Mesendoderm (in vitro differentiated cells): ENCODE measurements at regions not wholly inside any gene's neighbourhood (a gene's known extent, or its start where the extent isn't known, plus 50 kb on each side); places are given as distances from the start of the nearest gene placed in this dataset.

Experiments used
- DNase-seq: peaks from one replicate; pipeline ENCODE4 v3.0.0; 2013
- H2AK5ac ChIP-seq: 2 replicates; pipeline ENCODE4 v1.6.1; 2013; ENCODE audit warnings: low read length, inconsistent platforms
- H2BK120ac ChIP-seq: 2 replicates; pipeline ENCODE4 v1.6.1; 2013; ENCODE audit warnings: low read depth, mild to moderate bottlenecking, low read length, moderate library complexity, mixed read lengths
- H2BK15ac ChIP-seq: replicated peaks from 2 replicates; pipeline ENCODE4 v1.6.1; 2013; ENCODE audit warnings: low read depth, mild to moderate bottlenecking, moderate library complexity
- H2BK5ac ChIP-seq: 2 replicates; pipeline ENCODE4 v1.6.1; 2013; ENCODE audit warnings: low read length, inconsistent platforms
- H3K18ac ChIP-seq: 2 replicates; pipeline ENCODE4 v1.6.1; 2013; ENCODE audit warnings: mild to moderate bottlenecking, low read length, mixed read lengths
- H3K23ac ChIP-seq: one replicate; pipeline ENCODE4 v1.6.1; 2013; ENCODE audit warnings: low read length
- H3K27ac ChIP-seq: 2 replicates; pipeline ENCODE4 v1.5.1; 2013; ENCODE audit warnings: low read depth, mild to moderate bottlenecking, inconsistent platforms, low read length, moderate library complexity
- H3K27me3 ChIP-seq: 2 replicates; pipeline ENCODE4 v1.6.1; 2013; ENCODE audit warnings: low read length, control low read depth, mild to moderate bottlenecking, inconsistent platforms; ENCODE audit not compliant: insufficient read depth, poor library complexity
- H3K36me3 ChIP-seq: 2 replicates; pipeline ENCODE4 v1.6.1; 2013; ENCODE audit warnings: low read length, inconsistent platforms; ENCODE audit not compliant: control insufficient read depth, insufficient read depth
- H3K4ac ChIP-seq: one replicate; pipeline ENCODE4 v1.6.1; 2013; ENCODE audit warnings: low read depth, mild to moderate bottlenecking, low read length, moderate library complexity
- H3K4me1 ChIP-seq: 2 replicates; pipeline ENCODE4 v1.6.1; 2013; ENCODE audit warnings: low read depth, low read length, inconsistent platforms; ENCODE audit not compliant: control insufficient read depth
- H3K4me2 ChIP-seq: 2 replicates; pipeline ENCODE4 v1.6.1; 2013; ENCODE audit warnings: low read length
- H3K4me3 ChIP-seq: 2 replicates; pipeline ENCODE4 v1.5.1; 2013; ENCODE audit warnings: mild to moderate bottlenecking, low read length
- H3K56ac ChIP-seq: one replicate; pipeline ENCODE4 v1.6.1; 2013; ENCODE audit warnings: low read length
- H3K79me1 ChIP-seq: 2 replicates; pipeline ENCODE4 v1.6.1; 2013; ENCODE audit warnings: low read length, inconsistent platforms
- H3K79me2 ChIP-seq: 2 replicates; pipeline ENCODE4 v1.6.1; 2013; ENCODE audit warnings: mild to moderate bottlenecking, low read length; ENCODE audit not compliant: control insufficient read depth, insufficient read depth
- H3K9ac ChIP-seq: 2 replicates; pipeline ENCODE4 v1.6.1; 2013; ENCODE audit warnings: low read length, inconsistent platforms
- H4K5ac ChIP-seq: one replicate; pipeline ENCODE4 v1.6.1; 2013; ENCODE audit warnings: low read length
- H4K8ac ChIP-seq: one replicate; pipeline ENCODE4 v1.6.1; 2013; ENCODE audit warnings: low read depth, mild to moderate bottlenecking, control low read depth, low read length, moderate library complexity
- WGBS: extraction: QIAGEN DNeasy Blood & Tissue Kit; methylation state at CpG from one replicate; pipeline ENCODE4 v1.1.7; 2013; ENCODE audit warnings: low lambda C conversion rate, missing lambda C conversion rate; ENCODE audit not compliant: insufficient coverage; ENCODE audit errors: extremely low coverage; 5-methylcytosine and 5-hydroxymethylcytosine counted together

DNA sequence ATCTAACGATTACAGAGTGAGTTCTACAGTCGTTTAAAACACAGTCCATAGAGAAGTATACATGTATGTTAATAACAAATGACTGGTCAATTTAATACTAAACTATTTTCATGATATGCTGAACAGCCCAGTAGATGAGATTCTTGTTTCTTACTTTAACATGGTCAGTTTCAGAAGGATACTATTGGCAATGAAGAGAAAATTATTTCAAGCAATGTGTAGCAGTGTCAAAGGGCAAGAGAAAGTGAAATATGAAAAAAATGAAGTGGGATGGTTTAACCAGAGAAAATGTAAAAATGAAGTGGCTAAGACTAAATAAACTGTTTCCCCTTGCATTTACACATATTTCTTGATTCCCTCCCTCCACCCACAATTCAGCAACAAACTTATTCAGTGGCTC lies 192.1 kb upstream of the TTC14 start:
- no peak overlapping the region for H3K27ac ChIP-seq
- no peaks in the 10 kb centered on the region for H3K36me3 ChIP-seq
- H3K27me3 ChIP-seq: no peaks in the 10 kb centered on the region
- H2AK5ac ChIP-seq: no peak overlapping the region
- no peak overlapping the region for H3K4ac ChIP-seq
- no peak overlapping the region for H3K18ac ChIP-seq
- no peaks in the 10 kb centered on the region for H3K79me1 ChIP-seq
- no peaks in the 10 kb centered on the region for H3K79me2 ChIP-seq
- H2BK120ac ChIP-seq: no peak overlapping the region
- H3K9ac ChIP-seq: no peak overlapping the region
- no peak overlapping the region for H3K56ac ChIP-seq
- no peak for DNase-seq
- no peak overlapping the region for H4K5ac ChIP-seq
- H3K23ac ChIP-seq: no peak overlapping the region
- no peak overlapping the region for H2BK15ac ChIP-seq
- no peak overlapping the region for H2BK5ac ChIP-seq
- H4K8ac ChIP-seq: no peak overlapping the region
- H3K4me3 ChIP-seq: no peak overlapping the region
- no peak overlapping the region for H3K4me2 ChIP-seq
- no CpG with 5 or more reads among the region's 2 CpGs for WGBS
- H3K4me1 ChIP-seq: no peaks in the 10 kb centered on the region

GRCh38 chr3:180414157-180414556 lies 187.8 kb upstream of the TTC14 start:
- Histone ChIP-seq H4K8ac (no peak overlapping the region), H2BK15ac (no peak overlapping the region), H3K4me3 (no peak overlapping the region), H2AK5ac (no peak overlapping the region), H3K4me2 (no peak overlapping the region), H3K23ac (no peak overlapping the region), H3K18ac (no peak overlapping the region), H3K4me1 (no peaks in the 10 kb centered on the region), H3K79me1 (no peaks in the 10 kb centered on the region), H3K36me3 (no peaks in the 10 kb centered on the region), H3K27me3 (no peaks in the 10 kb centered on the region), H3K9ac (no peak overlapping the region), H3K4ac (no peak overlapping the region), H3K27ac (no peak overlapping the region), H3K79me2 (no peaks in the 10 kb centered on the region), H2BK5ac (no peak overlapping the region), H2BK120ac (no peak overlapping the region), H4K5ac (no peak overlapping the region), H3K56ac (no peak overlapping the region)
- no peak for DNase-seq

GRCh38 chr3:180416111-180416594 lies 185.8 kb upstream of the TTC14 start:
- Histone ChIP-seq H2AK5ac (no peak overlapping the region), H3K4me2 (no peak overlapping the region), H3K27ac (no peak overlapping the region), H3K36me3 (no peaks in the 10 kb centered on the region), H2BK5ac (no peak overlapping the region), H3K4ac (no peak overlapping the region), H4K8ac (no peak overlapping the region), H3K18ac (no peak overlapping the region), H3K4me3 (no peak overlapping the region), H3K56ac (no peak overlapping the region), H3K79me2 (no peaks in the 10 kb centered on the region), H2BK15ac (no peak overlapping the region), H3K9ac (no peak overlapping the region), H3K4me1 (no peaks in the 10 kb centered on the region), H4K5ac (no peak overlapping the region), H3K27me3 (no peaks in the 10 kb centered on the region), H3K79me1 (no peaks in the 10 kb centered on the region), H2BK120ac (no peak overlapping the region), H3K23ac (no peak overlapping the region)
- DNase-seq: no peak
- WGBS: no CpG with 5 or more reads among the region's 2 CpGs

GRCh38 chr3:180417241-180417640 lies 184.7 kb upstream of the TTC14 start:
- Histone ChIP-seq H3K27me3 (no peaks in the 10 kb centered on the region), H3K4me3 (no peak overlapping the region), H3K27ac (no peak overlapping the region), H3K36me3 (no peaks in the 10 kb centered on the region), H3K4me2 (no peak overlapping the region), H3K4me1 (no peaks in the 10 kb centered on the region), H4K8ac (no peak overlapping the region), H3K79me1 (no peaks in the 10 kb centered on the region), H3K4ac (no peak overlapping the region), H3K56ac (no peak overlapping the region), H3K23ac (no peak overlapping the region), H3K18ac (no peak overlapping the region), H3K79me2 (no peaks in the 10 kb centered on the region), H3K9ac (no peak overlapping the region), H2AK5ac (no peak overlapping the region), H4K5ac (no peak overlapping the region), H2BK15ac (no peak overlapping the region), H2BK5ac (no peak overlapping the region), H2BK120ac (no peak overlapping the region)
- DNase-seq: no peak

GRCh38 chr3:180420016-180420415 lies 181.9 kb upstream of the TTC14 start:
- Histone ChIP-seq H3K23ac (no peak overlapping the region), H2BK5ac (no peak overlapping the region), H3K4me1 (no peaks in the 10 kb centered on the region), H3K56ac (no peak overlapping the region), H2BK120ac (no peak overlapping the region), H3K4ac (no peak overlapping the region), H3K27me3 (no peaks in the 10 kb centered on the region), H4K8ac (no peak overlapping the region), H3K79me1 (no peaks in the 10 kb centered on the region), H3K4me2 (no peak overlapping the region), H3K4me3 (no peak overlapping the region), H3K27ac (no peak overlapping the region), H3K79me2 (no peaks in the 10 kb centered on the region), H4K5ac (no peak overlapping the region), H2BK15ac (no peak overlapping the region), H2AK5ac (no peak overlapping the region), H3K18ac (no peak overlapping the region), H3K9ac (no peak overlapping the region), H3K36me3 (no peaks in the 10 kb centered on the region)
- WGBS: no CpG with 5 or more reads among the region's 2 CpGs
- DNase-seq: no peak

- Histone ChIP-seq H4K8ac (no peak overlapping the region), H3K9ac (no peak overlapping the region), H3K36me3 (no peaks in the 10 kb centered on the region), H3K4me2 (no peak overlapping the region), H2BK120ac (no peak overlapping the region), H2BK5ac (no peak overlapping the region), H3K4me3 (no peak overlapping the region), H3K23ac (no peak overlapping the region), H3K79me2 (no peaks in the 10 kb centered on the region), H3K18ac (no peak overlapping the region), H3K4ac (no peak overlapping the region), H2BK15ac (no peak overlapping the region), H3K27ac (no peak overlapping the region), H4K5ac (no peak overlapping the region), H3K4me1 (no peaks in the 10 kb centered on the region), H3K27me3 (no peaks in the 10 kb centered on the region), H2AK5ac (no peak overlapping the region), H3K56ac (no peak overlapping the region), H3K79me1 (no peaks in the 10 kb centered on the region)
- WGBS: no CpG with 5 or more reads among the region's 2 CpGs
- DNase-seq: no peak
Observed at GRCh38 chr3:180420804-180421203, 181.2 kb upstream of the TTC14 start.
